GM13977 (cell line): ENCODE measurements at regions not wholly inside any gene's neighbourhood (a gene's known extent, or its start where the extent isn't known, plus 50 kb on each side); places are given as distances from the start of the nearest gene placed in this dataset.

Experiments
- DNase-seq: peaks from one replicate; pipeline ENCODE4 v3.0.0; 2012; ENCODE audit warnings: low spot score
- in situ Hi-C: fragments of 300-500 bp; cut with MboI; formaldehyde crosslinking; loops from one replicate; pipeline ENCODE4 v1.12.0; 2022; ENCODE audit warnings: low sequenced_read_pairs, low pct_unique_long_range_greater_than_20kb, mixed read lengths, inconsistent platforms; ENCODE audit not compliant: unreplicated experiment
- TF ChIP-seq, protein P1 (sequence below): IDR thresholded peaks from 2 replicates; pipeline ENCODE4 v1.5.1; 2012; ENCODE audit warnings: mild to moderate bottlenecking, control low read depth; ENCODE audit not compliant: insufficient read depth; ENCODE audit errors: extremely low read depth, missing control alignments

DNA sequence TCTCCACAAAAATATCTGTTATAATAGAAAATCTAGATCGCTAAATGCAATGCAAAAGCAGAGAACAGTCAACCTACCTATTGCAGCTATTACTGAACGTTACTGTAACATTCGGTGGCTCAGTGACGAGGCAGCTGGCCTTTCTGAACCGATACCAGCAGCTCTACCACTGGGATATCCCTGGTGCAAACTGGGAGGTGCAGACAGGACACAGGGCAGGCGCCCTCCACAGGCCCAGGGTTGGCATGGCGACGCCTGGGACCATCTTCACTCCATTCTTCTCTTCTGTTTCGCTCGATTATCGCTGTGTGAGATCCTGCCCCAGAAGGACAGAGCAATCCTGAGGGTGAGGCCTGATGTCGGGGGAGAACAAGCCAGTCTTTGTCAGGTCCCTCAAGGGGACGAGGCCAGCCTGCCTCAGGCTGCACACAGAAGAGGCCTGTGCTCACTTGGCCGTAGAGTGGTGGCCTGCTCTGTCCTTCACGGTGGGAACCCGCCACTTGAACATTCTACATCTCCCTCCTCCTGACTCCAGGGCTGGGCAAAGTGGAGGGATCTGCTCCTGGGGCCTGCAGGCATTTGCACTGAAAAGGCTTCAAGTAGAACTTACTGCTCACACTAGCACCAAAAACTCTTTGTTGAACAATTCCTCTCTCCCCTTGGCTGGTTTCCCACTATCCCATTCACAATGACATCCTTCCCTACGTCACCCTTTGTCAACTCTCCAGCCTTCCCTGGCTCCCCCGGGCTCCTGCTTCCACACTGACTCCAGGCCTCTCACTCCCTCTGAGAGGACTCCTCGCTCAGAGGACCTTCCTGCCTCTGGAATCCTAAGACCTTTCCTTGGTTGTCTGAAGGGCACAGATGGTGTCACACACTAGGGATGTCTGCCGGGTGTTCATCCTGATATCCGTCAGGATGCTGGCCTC is 49.7 kb downstream of the CYRIA start:
- in situ Hi-C loops = loop anchor here (10.0 kb wide), 1 partner anchor 129 kb away; no protein-coding TSS in a partner anchor
- DNase-seq = no peak
- TF ChIP-seq, protein P1, sequence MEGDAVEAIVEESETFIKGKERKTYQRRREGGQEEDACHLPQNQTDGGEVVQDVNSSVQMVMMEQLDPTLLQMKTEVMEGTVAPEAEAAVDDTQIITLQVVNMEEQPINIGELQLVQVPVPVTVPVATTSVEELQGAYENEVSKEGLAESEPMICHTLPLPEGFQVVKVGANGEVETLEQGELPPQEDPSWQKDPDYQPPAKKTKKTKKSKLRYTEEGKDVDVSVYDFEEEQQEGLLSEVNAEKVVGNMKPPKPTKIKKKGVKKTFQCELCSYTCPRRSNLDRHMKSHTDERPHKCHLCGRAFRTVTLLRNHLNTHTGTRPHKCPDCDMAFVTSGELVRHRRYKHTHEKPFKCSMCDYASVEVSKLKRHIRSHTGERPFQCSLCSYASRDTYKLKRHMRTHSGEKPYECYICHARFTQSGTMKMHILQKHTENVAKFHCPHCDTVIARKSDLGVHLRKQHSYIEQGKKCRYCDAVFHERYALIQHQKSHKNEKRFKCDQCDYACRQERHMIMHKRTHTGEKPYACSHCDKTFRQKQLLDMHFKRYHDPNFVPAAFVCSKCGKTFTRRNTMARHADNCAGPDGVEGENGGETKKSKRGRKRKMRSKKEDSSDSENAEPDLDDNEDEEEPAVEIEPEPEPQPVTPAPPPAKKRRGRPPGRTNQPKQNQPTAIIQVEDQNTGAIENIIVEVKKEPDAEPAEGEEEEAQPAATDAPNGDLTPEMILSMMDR = no peak

DNA sequence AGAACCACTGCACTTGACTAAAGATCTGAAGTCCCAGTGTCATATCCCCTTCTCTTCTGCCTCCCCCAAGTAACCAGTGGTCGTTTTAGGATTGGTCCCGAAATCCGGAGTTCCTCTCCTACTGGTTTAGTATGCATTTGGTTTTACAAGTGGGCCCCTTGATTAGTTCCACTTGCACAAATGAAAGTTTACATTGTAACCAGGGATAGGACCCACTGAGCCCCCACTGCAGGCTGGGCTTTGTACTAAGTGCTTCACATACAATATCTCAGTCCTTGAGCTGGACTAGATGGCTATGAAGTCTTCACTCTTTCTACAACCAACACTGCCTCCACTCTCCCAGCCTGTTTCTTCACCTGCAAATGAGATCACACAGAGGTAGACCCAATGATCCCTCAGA is 50.4 kb downstream of the CYRIA start:
- in situ Hi-C loops = loop anchor here (10.0 kb wide), 1 partner anchor 130 kb away; no protein-coding TSS in a partner anchor

DNA sequence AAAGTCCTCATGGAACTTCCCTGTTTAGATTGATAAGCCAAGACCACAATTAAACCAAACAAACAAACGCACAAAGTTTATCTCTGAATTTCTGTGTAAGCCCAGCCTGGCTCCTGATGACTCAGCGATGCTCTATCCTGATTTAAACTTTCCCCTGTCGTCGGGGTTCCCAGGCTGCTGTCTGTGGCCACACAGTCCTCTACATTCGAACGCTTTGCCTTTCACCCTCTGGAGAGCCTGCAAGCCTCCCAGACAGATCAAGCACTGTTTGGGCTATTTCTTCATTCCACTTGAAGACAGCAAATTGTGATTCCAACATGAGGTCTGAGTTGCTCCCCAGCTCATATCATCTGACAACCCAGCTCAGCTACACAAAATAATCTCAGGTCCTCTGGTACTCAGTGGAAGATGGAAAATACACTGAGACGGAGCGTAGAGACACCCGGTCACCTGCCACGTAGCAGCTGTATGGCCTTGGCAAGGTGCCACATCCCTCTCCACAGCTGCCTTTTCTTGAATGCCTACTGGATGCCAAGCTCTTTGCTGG is 51.2 kb downstream of the CYRIA start:
- TF ChIP-seq, protein P1 = no peak
- no peak for DNase-seq
- in situ Hi-C loops = loop anchor here (10.0 kb wide), 1 partner anchor 130 kb away; no protein-coding TSS in a partner anchor

More for the DNA sequence above, 50.4 kb downstream of the CYRIA start:
- TF ChIP-seq, protein P1 = no peak
- no peak for DNase-seq

DNA sequence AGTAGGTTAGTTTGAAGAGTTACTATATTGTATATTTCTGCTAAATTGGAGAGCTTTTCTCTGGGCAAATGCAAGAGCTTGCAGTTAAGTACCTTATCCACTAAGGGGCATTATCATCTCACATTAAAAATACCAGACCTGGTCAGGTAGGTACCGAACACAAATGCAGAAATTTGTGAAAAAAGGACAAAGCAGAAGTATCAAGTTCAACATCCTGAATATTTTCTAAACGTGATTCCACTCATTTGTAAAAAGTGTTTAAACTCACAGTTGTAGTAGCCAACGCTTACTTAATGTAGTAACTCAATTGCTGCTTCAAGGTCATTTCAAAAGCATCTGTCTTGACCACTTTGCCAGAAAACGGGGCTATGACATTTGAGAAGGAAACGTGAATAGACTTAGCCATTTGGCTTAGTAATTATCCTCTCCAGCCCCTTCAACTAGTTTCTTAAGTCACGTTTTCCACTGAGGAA is 52.1 kb downstream of the CYRIA start:
- in situ Hi-C loops = loop anchor here (10.0 kb wide), 1 partner anchor 131 kb away; no protein-coding TSS in a partner anchor
- DNase-seq = peak; percentile 53
- TF ChIP-seq, protein P1 = peak; percentile 62

DNA sequence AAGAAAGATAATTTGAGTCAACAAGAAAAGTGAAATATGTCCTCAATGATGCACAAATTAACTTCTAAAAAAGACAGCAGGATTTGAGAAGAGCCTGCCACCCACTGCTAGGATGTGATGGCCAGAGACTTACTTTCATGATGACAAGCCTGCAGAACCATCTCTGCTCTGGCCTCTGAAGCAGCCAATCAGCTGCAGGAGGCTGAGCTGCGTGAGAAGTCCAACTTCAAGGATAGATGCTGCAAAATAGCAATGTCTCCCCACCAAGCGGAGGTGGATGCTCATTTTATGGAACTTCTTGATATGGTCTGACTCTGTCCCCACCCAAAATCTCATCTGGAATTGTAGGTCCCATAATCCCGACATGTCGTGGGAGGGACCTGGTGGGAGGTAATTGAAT is 53.1 kb downstream of the CYRIA start:
- TF ChIP-seq, protein P1 = no peak
- no peak for DNase-seq
- in situ Hi-C loops = loop anchor here (10.0 kb wide), 1 partner anchor 132 kb away; no protein-coding TSS in a partner anchor

DNA sequence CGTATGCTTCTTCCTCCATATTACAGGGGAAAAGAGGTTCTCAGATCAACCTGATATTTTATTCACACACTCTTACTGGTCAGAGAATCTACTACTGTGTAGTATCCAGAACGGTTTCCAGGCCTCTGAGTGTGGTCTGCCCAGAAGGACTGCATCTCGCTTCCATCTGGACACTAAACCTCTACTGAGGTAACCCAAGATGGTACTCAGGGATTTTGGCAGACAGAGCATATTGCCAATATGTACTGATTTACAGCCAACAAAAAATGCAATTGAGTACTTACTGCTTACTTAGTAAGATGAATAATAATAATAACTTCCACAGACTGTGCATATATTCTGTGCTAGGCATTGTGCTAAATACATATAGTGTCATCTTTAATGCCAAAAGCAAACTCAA is 55.8 kb downstream of the CYRIA start:
- TF ChIP-seq, protein P1 = no peak
- DNase-seq = no peak
- in situ Hi-C loops = loop anchor here (10.0 kb wide), 1 partner anchor 135 kb away; no protein-coding TSS in a partner anchor
